Mesendoderm (in vitro differentiated cells): ENCODE measurements at regions not wholly inside any gene's neighbourhood (a gene's known extent, or its start where the extent isn't known, plus 50 kb on each side); places are given as distances from the start of the nearest gene placed in this dataset.

ENCODE experiments used
- DNase-seq: peaks from one replicate; pipeline ENCODE4 v3.0.0; 2013
- H2AK5ac ChIP-seq: 2 replicates; pipeline ENCODE4 v1.6.1; 2013; ENCODE audit warnings: low read length, inconsistent platforms
- H2BK120ac ChIP-seq: 2 replicates; pipeline ENCODE4 v1.6.1; 2013; ENCODE audit warnings: low read depth, mild to moderate bottlenecking, low read length, moderate library complexity, mixed read lengths
- H2BK15ac ChIP-seq: replicated peaks from 2 replicates; pipeline ENCODE4 v1.6.1; 2013; ENCODE audit warnings: low read depth, mild to moderate bottlenecking, moderate library complexity
- H2BK5ac ChIP-seq: 2 replicates; pipeline ENCODE4 v1.6.1; 2013; ENCODE audit warnings: low read length, inconsistent platforms
- H3K18ac ChIP-seq: 2 replicates; pipeline ENCODE4 v1.6.1; 2013; ENCODE audit warnings: mild to moderate bottlenecking, low read length, mixed read lengths
- H3K23ac ChIP-seq: one replicate; pipeline ENCODE4 v1.6.1; 2013; ENCODE audit warnings: low read length
- H3K27ac ChIP-seq: 2 replicates; pipeline ENCODE4 v1.5.1; 2013; ENCODE audit warnings: low read depth, mild to moderate bottlenecking, inconsistent platforms, low read length, moderate library complexity
- H3K27me3 ChIP-seq: 2 replicates; pipeline ENCODE4 v1.6.1; 2013; ENCODE audit warnings: low read length, control low read depth, mild to moderate bottlenecking, inconsistent platforms; ENCODE audit not compliant: insufficient read depth, poor library complexity
- H3K36me3 ChIP-seq: 2 replicates; pipeline ENCODE4 v1.6.1; 2013; ENCODE audit warnings: low read length, inconsistent platforms; ENCODE audit not compliant: control insufficient read depth, insufficient read depth
- H3K4ac ChIP-seq: one replicate; pipeline ENCODE4 v1.6.1; 2013; ENCODE audit warnings: low read depth, mild to moderate bottlenecking, low read length, moderate library complexity
- H3K4me1 ChIP-seq: 2 replicates; pipeline ENCODE4 v1.6.1; 2013; ENCODE audit warnings: low read depth, low read length, inconsistent platforms; ENCODE audit not compliant: control insufficient read depth
- H3K4me2 ChIP-seq: 2 replicates; pipeline ENCODE4 v1.6.1; 2013; ENCODE audit warnings: low read length
- H3K4me3 ChIP-seq: 2 replicates; pipeline ENCODE4 v1.5.1; 2013; ENCODE audit warnings: mild to moderate bottlenecking, low read length
- H3K56ac ChIP-seq: one replicate; pipeline ENCODE4 v1.6.1; 2013; ENCODE audit warnings: low read length
- H3K79me1 ChIP-seq: 2 replicates; pipeline ENCODE4 v1.6.1; 2013; ENCODE audit warnings: low read length, inconsistent platforms
- H3K79me2 ChIP-seq: 2 replicates; pipeline ENCODE4 v1.6.1; 2013; ENCODE audit warnings: mild to moderate bottlenecking, low read length; ENCODE audit not compliant: control insufficient read depth, insufficient read depth
- H3K9ac ChIP-seq: 2 replicates; pipeline ENCODE4 v1.6.1; 2013; ENCODE audit warnings: low read length, inconsistent platforms
- H4K5ac ChIP-seq: one replicate; pipeline ENCODE4 v1.6.1; 2013; ENCODE audit warnings: low read length
- H4K8ac ChIP-seq: one replicate; pipeline ENCODE4 v1.6.1; 2013; ENCODE audit warnings: low read depth, mild to moderate bottlenecking, control low read depth, low read length, moderate library complexity
- WGBS: extraction: QIAGEN DNeasy Blood & Tissue Kit; methylation state at CpG from one replicate; pipeline ENCODE4 v1.1.7; 2013; ENCODE audit warnings: low lambda C conversion rate, missing lambda C conversion rate; ENCODE audit not compliant: insufficient coverage; ENCODE audit errors: extremely low coverage; 5-methylcytosine and 5-hydroxymethylcytosine counted together

- Histone ChIP-seq H3K23ac (no peak overlapping the region), H3K79me2 (no peaks in the 10 kb centered on the region), H3K18ac (no peak overlapping the region), H3K4me2 (no peak overlapping the region), H2BK120ac (no peak overlapping the region), H3K4ac (no peak overlapping the region), H3K4me1 (no peaks in the 10 kb centered on the region), H3K56ac (no peak overlapping the region), H3K27ac (no peak overlapping the region), H2AK5ac (no peak overlapping the region), H3K79me1 (no peaks in the 10 kb centered on the region), H4K5ac (no peak overlapping the region), H2BK5ac (no peak overlapping the region), H3K36me3 (no peaks in the 10 kb centered on the region), H4K8ac (no peak overlapping the region), H3K9ac (no peak overlapping the region), H3K27me3 (no peaks in the 10 kb centered on the region), H3K4me3 (no peak overlapping the region), H2BK15ac (no peak overlapping the region)
- peak; percentile 3 for DNase-seq
- WGBS, result no CpG with 5 or more reads among the region's 3 CpGs
Measured at GRCh38 chrX:93538575-93538974, 134.8 kb downstream of the NAP1L3 start.

- Histone ChIP-seq H3K4me2 (no peak overlapping the region), H3K36me3 (no peaks in the 10 kb centered on the region), H2BK120ac (no peak overlapping the region), H4K8ac (no peak overlapping the region), H3K4me3 (no peak overlapping the region), H3K4me1 (no peaks in the 10 kb centered on the region), H3K79me2 (no peaks in the 10 kb centered on the region), H3K18ac (no peak overlapping the region), H2AK5ac (no peak overlapping the region), H2BK5ac (no peak overlapping the region), H3K4ac (no peak overlapping the region), H2BK15ac (no peak overlapping the region), H3K56ac (no peak overlapping the region), H3K23ac (no peak overlapping the region), H3K27ac (no peak overlapping the region), H3K79me1 (no peaks in the 10 kb centered on the region), H3K27me3 (no peaks in the 10 kb centered on the region), H3K9ac (no peak overlapping the region), H4K5ac (no peak overlapping the region)
- WGBS, result no CpG with 5 or more reads among the region's 3 CpGs
- DNase-seq, result no peak
Measured at GRCh38 chrX:93528917-93529316, 144.5 kb downstream of the NAP1L3 start.
